ENCODE measurements at regions not wholly inside any gene's neighbourhood (a gene's known extent, or its start where the extent isn't known, plus 50 kb on each side); places are given as distances from the start of the nearest gene placed in this dataset.

GRCh38 chr13:107266657-107267056, 698.7 kb upstream of the ARGLU1 start:
- TF ChIP-seq CTCF (IDR thresholded peaks at IDR 0.05) (no peak), POLR2A (IDR thresholded peaks at IDR 0.05) (no peak)

All from thyroid gland (tissue), 4 donors.